ENCODE measurements at regions not wholly inside any gene's neighbourhood (a gene's known extent, or its start where the extent isn't known, plus 50 kb on each side); places are given as distances from the start of the nearest gene placed in this dataset.

GRCh38 chr11:26134481-26135355 lies 197.2 kb upstream of the ANO3 start:
- DNase-seq (ENCODE audit: low read depth in 2 of 2), result peak; percentile 27 to 54
- no peak overlapping the region for H3K4me3 ChIP-seq (replicated peaks in 1 of 2; ENCODE audit: low read depth in 2 of 2, low read length in 2 of 2)
- TF ChIP-seq CTCF (IDR thresholded peaks at IDR 0.05; ENCODE audit: low read depth, low read length), result peak; percentile 35

- no peak for TF ChIP-seq CTCF (IDR thresholded peaks at IDR 0.05; ENCODE audit: low read depth, low read length)
- peak; percentile 20 to 49 for DNase-seq (ENCODE audit: low read depth in 2 of 2)
- H3K4me3 ChIP-seq (replicated peaks in 1 of 2; ENCODE audit: low read depth in 2 of 2, low read length in 2 of 2), result no peak overlapping the region
Measured at GRCh38 chr11:26137651-26138050, 194.3 kb upstream of the ANO3 start.

- no peak overlapping the region for H3K4me3 ChIP-seq (replicated peaks in 1 of 2; ENCODE audit: low read depth in 2 of 2, low read length in 2 of 2)
- no peak for TF ChIP-seq CTCF (IDR thresholded peaks at IDR 0.05; ENCODE audit: low read depth, low read length)
- DNase-seq (ENCODE audit: low read depth in 2 of 2), result peak in 1 of 2 donors; percentile 12
Measured at GRCh38 chr11:26142891-26143290, 189.0 kb upstream of the ANO3 start.

GRCh38 chr11:26143566-26144290 lies 188.2 kb upstream of the ANO3 start:
- DNase-seq (ENCODE audit: low read depth in 2 of 2), result peak in 1 of 2 donors; percentile 0
- TF ChIP-seq CTCF (IDR thresholded peaks at IDR 0.05; ENCODE audit: low read depth, low read length), result no peak
- H3K4me3 ChIP-seq (replicated peaks in 1 of 2; ENCODE audit: low read depth in 2 of 2, low read length in 2 of 2), result no peak overlapping the region

GRCh38 chr11:26144291-26144690 lies 187.6 kb upstream of the ANO3 start:
- no peak for TF ChIP-seq CTCF (IDR thresholded peaks at IDR 0.05; ENCODE audit: low read depth, low read length)
- no peak for DNase-seq (ENCODE audit: low read depth in 2 of 2)
- H3K4me3 ChIP-seq (replicated peaks in 1 of 2; ENCODE audit: low read depth in 2 of 2, low read length in 2 of 2), result no peak overlapping the region

GRCh38 chr11:26144911-26145310 lies 187.0 kb upstream of the ANO3 start:
- TF ChIP-seq CTCF (IDR thresholded peaks at IDR 0.05; ENCODE audit: low read depth, low read length), result no peak
- no peak for DNase-seq (ENCODE audit: low read depth in 2 of 2)
- no peak overlapping the region for H3K4me3 ChIP-seq (replicated peaks in 1 of 2; ENCODE audit: low read depth in 2 of 2, low read length in 2 of 2)
